ENCODE measurements at regions not wholly inside any gene's neighbourhood (a gene's known extent, or its start where the extent isn't known, plus 50 kb on each side); places are given as distances from the start of the nearest gene placed in this dataset.
"Not testable (repeated sequence)": the region's sequence is repeated elsewhere in the genome, so short reads cannot be mapped to it uniquely, and the experiment has no call there.

DNA sequence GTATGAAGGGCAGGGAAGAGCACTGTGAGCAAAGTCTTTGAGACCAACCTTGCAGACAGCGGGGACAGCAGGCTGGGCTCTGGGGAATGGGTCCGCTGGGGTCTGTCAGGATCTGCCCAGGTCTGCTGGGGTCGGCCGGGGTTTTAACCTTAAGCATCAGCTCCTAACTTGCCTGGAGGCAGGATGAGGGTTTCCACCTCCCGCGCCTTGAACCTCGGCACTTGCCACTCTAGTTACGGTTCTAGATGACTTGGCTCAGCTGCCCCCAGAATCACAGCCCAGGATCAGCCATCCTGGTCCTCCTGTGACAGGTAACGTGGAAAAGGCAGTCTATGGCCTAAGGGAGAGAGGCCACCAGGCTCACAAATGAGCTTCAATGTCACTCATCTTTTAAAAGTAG is 50.4 kb upstream of the CACUL1 start:
- DNase-seq = no peak

DNA sequence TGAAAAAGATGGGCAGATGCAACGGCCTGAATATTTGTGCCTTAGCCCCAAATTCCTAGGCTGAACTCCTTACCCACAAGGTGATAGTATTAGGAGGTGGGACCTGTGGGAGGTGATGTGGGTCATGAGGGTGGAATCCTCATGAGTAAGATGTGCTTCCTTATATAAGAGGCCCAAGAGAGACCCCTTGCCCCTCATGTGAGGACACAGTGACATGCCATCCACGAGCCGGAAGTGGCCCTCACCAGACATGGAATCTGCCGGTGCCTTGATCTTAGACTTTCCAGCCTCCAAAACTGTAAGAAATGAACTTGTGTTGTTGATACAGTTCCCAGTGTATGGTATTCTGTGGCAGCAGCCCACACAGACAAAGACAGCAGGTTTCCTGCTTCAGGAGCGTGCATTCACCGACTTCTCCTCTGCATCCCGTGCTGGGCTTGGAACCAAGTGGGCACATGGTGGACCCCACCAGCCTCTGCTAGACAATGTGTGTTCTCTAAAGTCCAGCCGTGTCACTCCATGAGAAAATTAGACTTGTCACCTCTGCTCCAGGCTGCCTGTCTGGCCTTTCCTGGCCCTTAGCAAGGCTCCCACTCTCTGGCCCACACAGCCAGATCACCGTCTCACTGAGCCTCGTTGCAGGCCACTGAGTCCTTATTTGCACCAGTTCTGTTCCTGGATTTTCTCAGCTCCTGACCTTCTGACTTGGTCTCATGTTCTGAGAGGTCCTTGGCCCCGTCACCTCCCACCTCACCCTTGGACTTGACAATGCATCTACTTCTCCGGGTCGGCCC is 52.9 kb upstream of the CACUL1 start:
- DNase-seq = no peak

DNA sequence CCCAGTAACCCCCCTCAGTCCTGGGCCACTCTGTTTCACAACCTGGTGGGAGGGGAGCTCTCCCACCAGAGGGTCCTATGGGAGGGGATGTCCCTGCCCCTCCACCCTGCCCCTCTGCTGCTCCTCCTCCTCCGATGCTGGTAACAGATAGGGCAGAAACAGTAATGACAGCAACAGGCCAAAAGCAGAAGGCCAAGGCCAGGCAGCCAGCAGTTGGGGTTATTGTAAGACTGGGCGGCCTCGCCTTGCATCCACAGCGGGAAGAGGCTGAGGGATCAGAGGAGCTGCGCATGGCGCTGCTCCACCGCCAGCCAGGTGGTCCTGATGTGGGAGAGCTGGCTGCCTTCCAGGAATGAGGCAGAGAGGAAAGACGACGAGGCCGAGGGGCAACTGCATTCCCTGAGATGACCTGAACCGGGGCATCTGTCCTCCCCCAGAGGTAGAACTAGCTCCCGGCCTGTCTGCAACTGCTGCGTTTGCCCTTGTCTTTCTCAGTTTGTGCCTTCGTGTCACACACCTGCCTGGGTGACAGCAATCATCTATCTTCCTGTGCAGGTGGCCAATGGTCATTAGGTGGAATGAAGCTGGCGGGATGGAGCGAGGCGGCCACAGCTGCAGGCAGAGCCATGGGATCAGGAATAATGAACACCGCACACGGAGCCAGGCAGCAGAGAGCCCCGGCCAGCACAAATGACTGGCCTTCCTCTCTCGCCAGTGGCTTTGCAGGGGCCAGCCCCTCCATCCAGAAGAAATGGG is 54.0 kb upstream of the CACUL1 start:
- no peak for DNase-seq

DNA sequence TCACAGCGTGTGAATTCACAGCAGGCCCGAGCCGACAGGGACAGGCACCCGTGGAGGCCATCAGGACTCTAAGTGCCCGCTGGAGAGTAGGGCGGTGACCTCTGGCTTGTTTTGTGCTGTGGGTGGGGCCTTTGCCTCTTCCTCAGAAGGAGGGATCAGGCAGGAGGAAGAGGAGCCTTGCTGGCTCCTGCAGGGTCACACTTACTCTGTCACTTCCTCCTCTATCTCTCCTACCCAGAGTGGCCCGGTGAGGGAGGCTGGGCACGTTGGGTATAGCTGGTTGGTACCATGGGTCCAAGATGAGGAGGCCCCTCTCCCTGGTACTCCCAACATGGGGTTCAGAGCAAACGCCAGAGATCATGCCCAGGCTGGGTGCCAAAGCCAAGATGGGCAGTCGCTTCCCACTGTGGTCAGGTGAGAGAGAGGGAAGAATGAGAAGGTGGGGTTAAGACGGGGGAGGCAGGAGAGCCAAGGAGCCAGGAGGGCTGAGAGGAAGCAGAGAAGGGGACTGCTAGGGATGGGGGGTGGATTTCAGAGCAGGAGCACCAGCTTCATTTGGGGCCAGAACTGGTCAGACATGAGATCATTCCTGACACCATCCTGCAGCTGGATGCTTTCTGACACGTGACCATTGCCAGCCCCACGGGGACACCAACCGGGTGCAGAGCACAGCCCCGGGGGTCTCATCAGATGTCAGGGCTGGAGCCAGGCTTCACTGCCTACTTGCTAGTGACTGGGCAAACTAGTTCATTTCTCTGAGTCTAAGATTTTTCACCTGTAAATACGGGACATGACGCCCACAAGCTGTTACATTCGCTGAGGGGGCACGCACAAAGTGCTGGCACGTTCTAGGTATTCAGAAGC is 54.8 kb upstream of the CACUL1 start:
- no peak for DNase-seq

DNA sequence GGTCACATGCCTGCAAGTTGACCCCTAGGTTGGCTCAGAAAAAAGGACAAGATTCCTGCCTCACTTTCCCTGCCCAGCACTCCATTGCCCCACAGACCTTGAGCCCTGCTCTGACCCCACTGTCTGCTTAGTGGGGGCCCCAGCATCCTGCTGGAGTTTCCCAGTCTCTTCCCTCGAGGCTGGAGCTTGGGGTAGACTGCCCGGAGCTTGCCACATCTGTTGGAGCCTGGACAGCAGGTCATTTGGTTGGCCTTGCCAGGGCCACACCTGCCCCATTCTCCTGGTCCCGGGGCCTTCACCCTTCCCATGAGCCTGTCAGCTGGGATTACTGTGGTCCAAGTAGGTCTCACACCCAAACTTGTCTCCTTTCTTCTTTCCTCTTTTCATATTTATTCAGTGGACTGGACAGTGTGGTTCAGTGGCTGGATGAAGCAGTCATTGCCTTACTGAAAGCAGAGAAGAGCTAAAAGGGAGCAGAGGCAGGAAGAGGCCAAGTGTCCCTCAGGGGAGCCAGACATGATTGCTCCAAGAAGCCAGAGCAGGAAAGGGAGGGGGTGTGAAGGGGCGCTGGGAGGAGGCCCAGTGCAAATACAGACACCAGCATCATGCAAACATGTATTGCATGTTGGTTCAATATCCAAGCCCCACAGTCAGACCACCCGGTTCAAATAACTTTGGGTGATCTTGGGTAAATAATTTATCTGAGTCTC is 56.2 kb upstream of the CACUL1 start:
- no peak for DNase-seq

DNA sequence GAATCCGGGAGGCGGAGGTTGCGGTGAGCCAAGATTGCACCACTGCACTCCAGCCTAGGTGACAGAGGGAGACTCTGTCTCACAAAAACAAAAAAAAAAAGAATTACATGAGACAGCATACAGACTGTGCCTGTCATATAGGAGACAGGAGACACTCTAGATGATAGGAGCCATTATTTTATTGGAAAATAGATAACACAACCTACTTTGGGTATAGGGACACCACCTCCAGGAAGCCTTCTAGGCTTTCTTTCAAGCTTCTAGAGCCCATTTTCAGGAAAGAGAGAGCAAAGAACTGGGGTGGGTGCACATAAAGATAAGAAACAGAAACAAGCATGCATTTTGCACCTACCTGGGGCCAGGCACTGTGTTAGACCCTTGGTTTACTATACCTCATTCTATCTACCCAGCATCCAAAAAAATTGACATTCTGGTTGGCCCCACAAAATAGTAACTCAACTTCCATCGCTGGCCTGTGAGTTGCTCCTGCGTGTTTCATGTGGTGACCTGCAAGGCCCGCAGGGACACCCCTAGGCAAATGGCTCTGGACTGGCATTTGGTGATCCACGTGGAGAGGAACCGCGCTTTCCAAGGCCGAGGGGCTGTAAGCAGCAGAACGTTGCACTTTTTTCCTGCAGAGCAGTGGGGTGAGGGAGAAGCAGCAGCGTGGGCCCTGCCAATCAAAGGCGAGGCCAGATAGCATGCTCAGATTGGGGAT is 57.1 kb upstream of the CACUL1 start:
- no peak for DNase-seq

DNA sequence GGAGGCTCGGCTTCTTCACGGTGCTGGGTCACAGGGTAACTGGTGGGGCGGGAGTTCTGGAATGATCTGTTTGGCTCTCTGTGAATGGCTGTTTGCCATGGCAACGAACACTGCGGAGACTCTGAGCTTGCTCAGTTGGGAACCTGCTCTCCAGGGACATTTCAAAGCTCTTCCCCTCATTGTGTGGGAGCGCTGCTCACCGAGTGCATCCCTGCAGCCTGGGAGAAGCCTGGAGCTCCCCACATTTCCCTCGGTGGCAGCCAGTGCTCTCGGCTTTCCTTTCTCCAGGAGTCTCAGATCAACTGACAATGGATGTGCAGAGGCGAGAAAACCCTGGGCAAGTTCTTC is 57.6 kb upstream of the CACUL1 start:
- DNase-seq = no peak

DNA sequence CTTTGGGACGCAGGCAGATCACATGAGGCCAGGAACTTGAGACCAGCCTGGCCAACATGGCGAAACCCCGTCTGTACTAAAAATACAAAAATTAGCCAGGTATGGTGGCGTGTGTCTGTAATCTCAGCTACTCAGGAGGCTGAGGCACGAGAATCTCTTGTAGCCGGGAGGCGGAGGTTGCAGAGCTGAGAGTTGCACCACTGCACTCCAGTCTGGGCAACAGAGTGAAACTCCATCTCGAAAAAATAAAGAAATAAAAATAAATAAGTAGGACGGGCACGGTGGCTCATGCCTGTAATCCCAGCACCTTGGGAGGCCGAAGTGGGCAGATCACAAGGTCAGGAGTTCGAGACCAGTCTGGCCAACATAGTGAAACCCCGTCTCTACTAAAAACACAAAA is 58.2 kb upstream of the CACUL1 start:
- not testable (repeated sequence) for DNase-seq

DNA sequence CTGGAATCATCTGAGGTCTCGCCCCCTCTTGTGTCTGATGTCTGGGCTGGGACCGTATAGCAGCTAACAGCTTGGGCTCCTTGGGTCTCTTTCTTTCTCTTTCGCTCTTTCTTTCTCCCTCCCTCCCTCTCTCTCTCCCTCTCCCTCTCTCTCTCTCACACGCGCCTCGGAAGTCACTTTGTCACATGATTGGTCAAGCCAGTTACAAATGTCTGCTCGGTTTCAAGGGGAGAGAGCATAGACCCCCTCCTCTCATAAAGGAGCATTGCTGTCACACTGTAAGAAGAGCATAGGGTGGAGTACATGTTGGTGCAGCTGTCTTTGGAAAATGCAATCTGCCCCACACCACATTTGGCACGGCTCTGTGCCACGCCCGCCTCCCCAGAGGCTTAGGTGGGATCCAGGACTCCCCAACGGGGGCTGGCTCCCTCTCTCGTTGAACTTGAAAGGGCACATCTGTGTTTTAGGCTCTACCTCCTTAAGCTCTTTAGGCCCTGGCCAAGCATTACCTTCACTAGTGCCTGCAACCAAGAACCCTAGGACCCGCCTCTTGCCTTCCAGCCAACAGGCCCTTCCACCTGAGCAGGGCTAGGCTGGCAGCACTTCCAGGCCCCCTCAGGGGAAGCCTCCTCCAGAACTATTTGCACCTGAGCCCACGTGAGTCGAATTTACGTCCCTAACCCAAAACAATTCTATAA is 61.9 kb upstream of the CACUL1 start:
- DNase-seq = no peak

DNA sequence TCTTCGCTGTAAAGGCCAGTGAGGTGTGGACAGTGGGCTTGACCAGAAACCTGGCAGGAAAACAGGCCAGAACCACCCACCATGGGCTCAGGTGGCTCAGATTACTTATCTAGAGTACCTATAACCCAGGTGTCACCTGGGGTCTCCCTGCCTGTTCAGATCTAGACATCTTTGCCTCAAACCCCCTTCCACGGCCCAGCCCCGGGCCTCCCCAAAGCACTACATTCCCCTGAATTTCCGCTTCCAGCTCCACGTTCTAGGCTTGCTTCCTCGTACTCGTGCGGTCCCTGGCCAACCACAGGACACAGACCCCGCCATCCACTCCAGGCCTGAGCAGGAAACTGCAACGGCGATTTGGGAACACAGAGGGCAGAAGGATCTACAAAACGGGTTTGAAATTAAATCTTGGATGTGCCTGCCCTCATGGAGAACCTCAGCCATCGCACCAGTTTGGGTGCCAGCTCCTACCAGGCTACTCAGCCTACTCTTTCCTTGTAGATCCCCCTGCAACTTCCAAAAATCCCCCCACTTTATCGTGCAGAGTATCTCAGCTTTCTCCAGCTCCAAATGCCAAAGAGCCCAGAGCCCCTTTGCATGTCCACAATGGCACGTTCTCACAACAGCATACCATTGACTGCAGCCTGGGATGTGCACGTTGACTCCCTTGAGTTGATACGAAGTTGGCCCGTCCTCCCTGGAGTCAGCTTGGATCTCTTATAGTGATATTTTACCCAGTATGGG is 62.7 kb upstream of the CACUL1 start:
- no peak for DNase-seq

DNA sequence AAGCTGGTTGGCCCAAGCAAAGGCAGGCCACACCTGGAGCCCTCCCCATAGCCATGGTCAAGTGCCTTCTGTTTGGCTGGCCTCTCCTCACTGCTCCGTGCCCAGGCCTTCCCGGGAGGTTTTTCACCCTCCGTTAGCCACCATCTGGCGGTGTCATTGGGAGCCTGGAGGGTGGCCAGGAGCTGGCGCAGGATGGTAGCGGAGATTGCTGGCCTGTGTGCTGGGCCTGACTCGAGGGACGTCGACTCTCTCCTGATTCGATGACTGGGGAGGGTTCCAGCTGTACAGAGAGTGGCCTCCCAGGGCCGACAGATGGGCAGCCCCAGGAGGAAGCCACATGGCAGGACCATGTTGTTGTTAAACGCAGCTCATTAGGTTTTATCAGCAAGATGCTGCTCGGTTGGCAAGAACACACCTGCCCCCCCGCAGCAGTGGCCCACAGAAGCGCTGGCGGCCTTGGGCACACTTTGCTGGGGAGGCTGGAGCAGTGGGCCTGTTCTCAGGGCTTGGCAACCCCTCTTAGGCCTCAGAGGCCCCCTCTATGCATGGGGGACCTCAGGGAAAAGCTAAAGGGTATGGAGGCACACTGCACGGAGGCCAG is 64.0 kb upstream of the CACUL1 start:
- no peak for DNase-seq

DNA sequence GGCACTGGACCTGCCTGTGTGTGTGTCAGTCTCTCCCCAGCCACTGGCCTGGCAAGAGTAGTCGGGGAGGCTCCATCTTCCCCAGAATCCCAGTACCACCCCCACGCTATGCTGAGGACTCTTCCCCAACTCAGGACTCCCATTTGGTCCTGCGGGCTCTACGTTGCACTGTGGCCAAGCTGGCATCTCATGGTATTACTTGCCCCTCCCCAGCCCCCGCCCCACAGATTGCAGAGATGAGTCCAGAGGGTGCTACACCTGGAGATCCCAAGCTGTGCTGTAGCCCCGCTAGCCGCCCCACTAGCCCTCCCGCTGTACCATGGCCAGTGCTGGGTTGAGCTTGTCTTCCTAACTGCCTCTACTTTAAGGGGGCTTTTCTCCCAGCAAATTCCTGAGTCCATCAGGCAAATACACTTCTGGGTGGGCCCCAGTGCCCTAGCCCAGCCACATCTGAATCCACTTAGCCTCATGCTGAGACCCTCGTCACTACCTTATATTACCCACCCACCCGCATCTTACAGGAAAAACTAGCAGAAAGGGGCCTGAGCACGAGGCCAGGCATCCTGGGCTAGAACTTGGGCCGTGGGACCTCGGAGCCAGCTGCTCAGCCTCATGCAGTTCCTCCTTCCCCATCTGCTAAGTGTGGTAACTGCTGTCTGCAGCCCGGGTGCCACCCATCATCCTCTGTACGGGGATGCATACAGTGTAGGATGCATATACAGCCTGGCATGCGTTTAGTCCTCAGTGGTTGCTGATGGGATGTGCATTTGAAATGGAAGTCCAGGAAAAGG is 65.8 kb upstream of the CACUL1 start:
- no peak for DNase-seq

DNA sequence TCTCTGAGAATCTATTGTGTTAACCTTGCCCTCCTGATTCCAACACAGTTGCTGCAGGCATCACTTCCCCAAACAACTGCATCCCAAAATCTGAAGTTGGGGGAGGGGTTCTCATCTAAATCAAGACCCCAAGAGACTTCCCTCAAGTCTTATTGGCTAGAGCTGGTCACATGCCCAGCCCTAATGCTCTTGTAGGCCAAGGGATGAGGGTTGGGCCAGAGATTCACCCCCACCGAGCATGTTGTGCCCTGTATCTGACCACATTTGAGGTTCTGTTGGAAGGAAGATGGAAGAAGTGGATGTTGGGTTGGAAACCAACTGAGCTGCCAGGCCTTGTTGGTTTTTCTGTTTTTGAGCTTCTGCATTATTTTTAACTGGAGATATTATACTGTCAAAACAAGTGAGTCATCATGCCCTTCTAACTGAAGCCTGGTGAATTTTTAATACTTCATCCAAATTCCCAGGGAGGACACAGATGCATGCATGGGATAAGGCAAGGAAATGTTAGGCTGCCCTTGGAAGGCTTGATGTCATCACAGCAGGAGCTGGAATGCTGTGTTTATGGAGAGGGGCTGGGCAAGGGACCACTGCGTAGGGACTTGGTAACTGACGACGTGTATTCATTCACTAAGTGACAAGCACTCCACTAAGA is 68.6 kb upstream of the CACUL1 start:
- DNase-seq = no peak

DNA sequence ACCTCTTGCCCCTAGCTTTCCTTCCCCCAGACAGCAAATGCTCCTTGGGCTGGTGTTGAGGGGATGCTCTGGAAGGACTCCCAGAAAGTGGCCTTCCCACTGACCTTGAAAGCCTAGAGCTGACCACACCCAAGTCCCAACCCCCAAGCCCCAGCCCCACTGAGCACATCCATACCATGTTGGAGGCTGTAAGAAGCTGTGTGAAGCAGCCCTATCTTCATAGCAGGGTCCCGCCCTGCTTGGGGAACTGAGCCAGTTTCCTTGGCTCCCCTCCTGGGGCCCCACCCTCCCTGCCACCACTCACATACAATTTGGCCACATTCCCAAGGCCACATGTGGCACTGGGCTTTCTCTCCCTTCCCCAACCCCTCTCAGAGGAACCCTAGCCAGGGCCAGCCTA is 72.3 kb upstream of the CACUL1 start:
- DNase-seq = no peak

DNA sequence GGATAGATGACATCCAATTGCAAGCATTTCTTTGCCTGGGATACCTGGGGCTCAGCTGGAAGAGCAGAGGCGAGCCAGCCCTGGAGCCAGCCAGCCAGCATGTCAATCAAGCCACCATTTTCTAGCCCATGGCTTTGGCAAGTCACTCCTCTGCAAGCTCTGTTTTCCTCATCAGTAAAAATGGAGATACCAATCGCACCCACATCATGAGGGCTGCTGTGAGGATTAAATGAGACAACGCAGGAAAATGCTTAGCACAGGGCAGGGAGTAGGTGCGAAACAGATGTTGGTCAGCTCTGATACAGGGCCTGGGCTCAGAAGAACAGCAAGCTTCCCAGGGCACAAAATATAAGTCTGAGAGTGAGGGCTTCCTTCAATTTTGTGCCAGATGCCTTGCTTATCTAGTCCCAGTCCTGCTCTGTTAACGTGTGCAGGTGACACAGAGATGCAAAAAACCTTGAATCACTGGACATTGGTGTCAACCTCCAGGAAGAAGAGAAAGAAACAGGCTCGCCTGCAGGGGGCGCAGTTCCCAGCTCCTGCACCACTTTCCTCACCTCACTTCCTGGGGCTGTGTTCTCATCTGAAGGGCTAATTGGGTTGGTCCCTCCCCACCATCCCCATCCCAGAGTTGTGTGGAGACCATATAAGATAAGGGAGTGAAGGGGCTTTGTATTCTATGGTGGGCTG is 72.8 kb upstream of the CACUL1 start:
- DNase-seq = no peak

DNA sequence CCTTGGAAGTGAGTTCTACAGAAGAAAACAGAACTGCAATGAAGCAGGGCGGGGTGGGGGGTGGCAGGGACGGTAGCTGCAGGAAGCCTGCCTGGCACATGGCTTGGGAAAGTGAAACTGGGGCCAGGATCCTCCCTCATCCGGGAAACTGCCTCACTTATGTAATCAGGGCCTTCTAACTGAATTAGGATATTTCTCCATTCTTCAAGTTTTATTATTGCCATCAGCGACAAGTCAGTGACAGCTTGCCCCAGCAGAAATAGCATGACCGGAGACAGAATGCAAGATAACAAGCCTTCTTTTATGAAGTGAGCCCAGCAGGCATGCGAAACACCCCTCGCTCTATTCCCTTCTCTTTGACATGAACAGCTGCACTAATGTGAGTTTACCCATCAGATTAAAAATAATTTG is 77.5 kb upstream of the CACUL1 start:
- DNase-seq = no peak

DNA sequence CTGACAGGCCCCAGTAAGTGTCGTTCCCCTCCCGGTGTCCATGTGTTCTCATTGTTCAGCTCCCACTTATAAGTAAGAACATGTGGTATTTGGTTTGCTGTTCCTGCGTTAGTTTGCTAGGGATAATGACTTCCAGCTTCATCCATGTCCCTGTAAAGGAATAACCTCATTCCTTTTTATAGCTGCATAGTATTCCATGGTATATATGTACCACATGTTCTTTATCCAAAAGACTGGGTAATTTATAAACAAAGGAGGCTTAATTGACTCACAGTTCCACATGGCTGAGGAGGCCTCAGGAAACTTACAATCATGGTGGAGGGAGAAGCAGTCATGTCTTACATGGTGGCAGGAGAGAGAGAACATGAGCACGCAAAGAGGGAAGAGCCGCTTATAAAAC is 79.6 kb upstream of the CACUL1 start:
- DNase-seq = not testable (repeated sequence)

DNA sequence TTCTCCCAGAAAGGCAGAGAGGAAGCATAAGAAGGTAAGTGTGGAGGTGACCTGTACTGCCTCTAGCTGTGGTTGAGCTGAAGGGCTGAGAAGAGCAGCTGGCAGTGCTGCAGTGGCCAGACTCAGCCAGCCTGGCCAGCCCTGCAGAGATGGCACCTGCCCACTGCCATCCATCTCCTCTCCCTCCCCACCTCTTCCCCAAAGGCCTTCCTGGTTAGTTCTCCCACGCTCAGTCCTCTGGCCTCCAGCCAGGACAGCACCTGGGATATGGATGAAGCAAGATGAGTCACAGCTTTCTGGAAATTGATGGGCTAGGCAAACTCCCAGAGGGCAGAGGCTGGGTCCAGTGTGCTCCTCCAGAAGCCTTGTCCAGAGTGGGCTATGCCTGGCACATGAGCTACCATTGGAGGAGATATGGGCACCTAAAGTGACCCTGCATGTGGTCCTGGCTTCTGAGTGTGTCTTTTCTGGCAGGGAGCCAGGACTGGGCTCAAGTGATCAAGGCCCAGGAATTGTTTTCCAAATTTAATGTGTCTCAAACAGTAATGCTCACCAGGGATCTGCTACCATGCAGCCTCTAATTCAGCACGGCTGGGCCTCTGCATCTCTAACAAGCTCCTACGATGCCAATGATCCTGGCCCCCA is 81.0 kb upstream of the CACUL1 start:
- no peak for DNase-seq

Data from effector CD8-positive, alpha-beta T cell (primary cell).